GM19351 (cell line): ENCODE measurements at regions not wholly inside any gene's neighbourhood (a gene's known extent, or its start where the extent isn't known, plus 50 kb on each side); places are given as distances from the start of the nearest gene placed in this dataset.

ENCODE experiments used
- ATAC-seq: cut with Tn5 transposase; IDR thresholded peaks from one replicate; pipeline ENCODE4 v1.9.1; 2021; ENCODE audit warnings: mild to moderate bottlenecking, moderate library complexity; ENCODE audit not compliant: unreplicated experiment

DNA sequence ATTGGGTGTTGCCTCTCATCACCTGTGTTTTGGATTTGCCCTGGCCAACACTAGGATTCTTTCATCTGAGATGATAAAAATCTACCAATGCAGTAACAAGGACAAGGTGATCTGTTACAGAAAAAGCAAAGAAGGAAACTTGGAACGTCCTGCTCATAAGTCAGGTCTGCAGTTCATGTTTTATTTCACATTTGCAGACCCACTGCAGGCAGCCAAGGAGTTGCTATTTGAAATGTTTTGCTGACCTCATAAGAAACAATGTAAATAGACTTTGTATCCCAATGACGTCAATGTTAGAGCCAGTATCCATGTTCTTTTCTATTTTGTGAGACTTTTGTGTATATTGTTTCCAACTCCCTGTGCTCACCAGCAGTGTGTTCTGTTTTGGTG is 312.9 kb downstream of the DEPDC1B start:
- ATAC-seq, result no peak

DNA sequence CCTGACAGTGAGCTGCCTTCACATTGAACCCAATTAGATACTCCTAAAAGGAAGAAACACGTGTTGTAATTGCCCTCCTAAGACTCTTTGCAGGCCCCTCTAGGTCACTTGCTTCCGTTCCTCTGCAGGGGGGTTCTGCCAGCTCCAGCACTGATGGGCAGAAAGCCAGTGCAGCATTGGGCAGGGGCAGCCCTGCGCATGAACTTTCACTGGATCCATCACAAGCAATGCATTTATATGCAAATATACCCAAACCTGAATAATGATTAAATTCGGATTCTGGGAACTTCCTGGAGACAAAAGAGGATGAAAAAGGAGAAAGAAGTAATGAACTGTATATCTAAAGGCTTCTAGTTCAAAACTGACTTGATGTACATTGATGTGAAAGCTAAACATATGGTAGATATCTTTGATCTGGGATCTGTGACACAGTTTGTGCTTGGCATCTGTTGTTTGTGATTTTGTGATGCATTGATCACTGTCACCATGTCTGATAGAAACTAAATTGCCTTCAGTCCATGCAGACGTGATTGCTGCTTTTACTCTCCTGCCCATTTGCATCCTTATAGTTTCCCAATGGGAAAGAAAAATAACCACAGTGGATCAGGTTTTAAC is 313.4 kb downstream of the DEPDC1B start:
- ATAC-seq, result no peak

DNA sequence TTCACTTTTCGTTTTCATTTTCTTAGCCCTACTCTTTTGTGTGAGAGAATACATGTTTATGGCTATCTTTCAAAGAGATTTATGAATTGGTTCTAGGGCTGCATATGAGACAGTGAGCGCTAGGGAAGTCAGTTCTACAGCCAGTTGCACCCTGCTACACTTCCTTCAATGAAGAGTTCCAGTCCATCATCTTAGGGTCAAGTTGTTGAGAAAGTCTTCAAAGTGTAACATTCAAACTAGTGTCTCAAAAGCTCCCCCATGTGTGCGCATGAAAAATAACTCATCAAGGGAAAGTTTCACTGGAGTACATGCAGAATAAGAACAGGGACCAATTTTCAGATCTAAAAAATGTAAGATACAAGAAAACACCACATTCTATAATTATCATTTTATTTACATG is 317.2 kb downstream of the DEPDC1B start:
- ATAC-seq, result peak; percentile 39

DNA sequence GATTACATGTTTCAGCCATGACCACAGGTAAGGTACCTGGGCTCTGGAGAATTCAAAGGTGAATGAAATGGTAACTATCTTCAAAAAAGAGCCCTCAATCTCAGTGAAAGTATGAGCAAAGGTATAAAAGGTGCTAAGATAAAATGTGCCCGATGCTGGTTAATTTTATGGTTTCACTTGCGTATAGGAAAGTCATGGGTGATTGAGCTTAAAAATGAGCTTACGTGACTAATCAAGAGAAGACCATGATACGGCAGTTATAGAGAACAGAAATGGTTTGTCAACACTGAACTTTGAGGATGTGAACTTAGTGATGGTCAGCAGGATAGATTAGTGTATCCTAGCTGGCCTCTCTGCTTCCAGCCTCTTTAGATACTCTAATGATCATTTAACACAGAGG is 320.1 kb downstream of the DEPDC1B start:
- peak; percentile 67 for ATAC-seq

DNA sequence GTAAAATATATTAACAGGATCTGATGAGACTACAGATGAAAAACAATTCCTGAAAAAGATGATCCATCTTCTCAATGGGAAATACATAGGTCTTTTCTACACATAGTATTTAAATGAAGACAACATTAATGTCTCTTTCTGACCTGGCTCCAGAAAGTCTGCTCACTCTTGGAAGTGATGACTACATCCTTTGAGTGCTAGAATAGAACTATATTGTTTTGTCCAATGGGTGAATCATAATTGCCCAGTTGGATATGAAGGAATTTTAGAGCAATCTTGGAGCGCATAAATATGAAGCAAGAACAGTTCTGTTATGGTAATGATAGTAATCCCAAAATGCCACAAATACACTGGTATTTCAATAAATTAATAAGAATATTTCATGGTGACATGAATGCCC is 322.1 kb downstream of the DEPDC1B start:
- no peak for ATAC-seq

DNA sequence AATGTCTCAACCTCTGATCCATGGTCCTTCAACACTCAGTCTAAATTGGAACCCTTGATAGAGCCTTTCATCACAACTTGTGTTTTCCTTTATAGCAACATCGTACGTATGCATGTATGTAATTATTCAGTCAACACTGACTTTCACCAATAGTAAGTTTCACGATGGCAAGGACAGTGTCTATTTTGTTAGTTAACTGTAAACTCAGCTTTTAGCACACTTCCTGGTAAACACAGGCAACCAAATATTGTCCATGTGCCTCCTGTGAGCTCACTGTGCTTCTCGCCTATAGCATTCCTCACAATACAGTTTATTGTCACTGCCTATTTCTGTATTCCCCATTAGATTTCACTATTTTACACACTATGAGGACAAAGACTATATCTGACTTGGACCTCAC is 323.1 kb downstream of the DEPDC1B start:
- no peak for ATAC-seq

DNA sequence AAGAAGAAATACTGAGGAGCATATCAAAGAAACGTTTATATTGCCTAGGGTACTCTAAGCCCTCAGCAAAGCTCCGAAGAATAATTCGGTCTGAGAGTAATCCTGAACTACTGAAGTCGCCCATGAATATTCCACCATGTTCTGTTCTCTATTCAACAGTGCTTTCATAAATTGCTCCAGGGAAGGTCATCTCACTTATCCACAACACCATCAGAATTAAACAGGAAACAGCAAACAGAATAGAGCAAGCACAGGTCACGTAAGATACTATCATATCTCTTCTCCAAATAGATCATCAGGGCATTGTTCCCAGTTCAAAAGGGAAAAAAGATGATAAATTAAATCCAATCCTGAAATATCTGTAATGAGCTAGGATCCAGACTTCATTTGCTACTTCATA is 325.6 kb downstream of the DEPDC1B start:
- ATAC-seq, result no peak

DNA sequence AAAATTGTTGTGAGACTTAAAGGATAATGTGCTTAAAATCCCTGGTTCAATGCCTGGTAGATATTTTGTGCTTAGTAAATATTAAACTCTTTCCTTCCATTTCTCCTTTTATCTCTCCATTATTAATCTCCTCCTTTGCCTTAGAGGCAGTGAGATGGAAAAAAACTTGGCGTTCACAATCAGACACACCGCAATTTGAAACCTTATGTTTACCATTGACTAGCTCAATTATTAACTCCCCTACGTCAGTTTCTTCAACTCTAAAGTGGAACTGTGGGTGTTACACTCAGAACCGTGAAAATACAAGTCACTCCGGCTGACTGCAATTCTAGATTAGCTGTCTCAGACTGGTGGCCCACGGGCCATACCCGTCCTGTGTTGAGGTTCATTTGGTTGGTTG is 327.2 kb downstream of the DEPDC1B start:
- ATAC-seq, result no peak

DNA sequence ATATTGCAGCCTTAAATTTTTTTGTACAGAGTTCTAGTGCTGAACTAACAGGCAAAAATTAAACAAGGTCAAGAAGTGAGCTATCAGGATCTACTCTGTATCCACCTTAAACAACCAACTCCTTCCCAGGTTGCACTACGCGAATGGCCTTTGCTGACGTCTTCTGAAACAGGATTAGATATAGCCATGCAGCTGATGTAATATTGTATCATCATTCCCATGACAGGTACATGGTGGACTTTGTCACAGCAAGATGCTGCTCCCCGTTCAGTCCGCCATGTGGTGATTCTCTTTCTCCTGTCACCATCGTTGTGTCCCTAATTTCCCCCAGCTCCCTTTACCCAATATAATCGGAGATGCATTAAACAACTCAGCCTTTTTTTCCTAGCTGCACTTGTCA is 328.9 kb downstream of the DEPDC1B start:
- no peak for ATAC-seq

DNA sequence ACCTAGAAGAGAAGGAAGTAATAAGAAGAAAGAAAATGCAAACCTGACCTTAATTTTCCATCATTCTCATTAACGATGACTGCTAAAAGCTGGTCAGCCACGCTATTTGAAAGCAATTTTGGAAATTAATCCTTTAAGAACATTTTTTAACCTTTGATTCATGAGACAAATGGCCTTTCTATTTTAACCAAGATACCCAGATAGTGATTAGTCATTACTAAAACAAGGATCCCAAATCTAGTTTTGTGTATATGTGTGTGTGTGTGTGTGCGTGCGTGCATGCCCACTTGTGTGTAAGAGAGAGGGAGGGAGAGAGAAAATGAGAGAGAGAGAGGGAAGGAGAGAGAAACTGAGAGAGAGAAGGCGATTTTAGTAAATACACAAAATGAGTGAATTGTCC is 329.5 kb downstream of the DEPDC1B start:
- ATAC-seq, result no peak

DNA sequence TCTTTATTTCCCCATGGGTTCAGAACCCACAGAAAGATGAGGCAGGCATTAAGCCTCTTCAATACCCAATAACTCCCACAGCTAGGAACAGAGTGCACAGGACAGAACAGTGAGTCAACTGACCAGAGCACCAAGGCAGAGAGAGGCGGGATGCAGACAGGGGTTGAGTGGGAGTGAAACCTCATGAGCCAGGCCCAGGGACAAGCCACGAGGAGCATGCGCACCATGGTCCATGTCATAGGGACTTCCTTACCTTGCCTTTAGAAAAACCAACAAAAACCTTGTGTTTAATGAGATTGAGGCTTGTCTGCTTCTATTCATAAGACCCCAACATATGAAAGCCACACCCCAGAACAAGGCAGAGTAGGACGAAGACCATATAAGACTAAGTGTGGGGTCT is 330.6 kb downstream of the DEPDC1B start:
- no peak for ATAC-seq

DNA sequence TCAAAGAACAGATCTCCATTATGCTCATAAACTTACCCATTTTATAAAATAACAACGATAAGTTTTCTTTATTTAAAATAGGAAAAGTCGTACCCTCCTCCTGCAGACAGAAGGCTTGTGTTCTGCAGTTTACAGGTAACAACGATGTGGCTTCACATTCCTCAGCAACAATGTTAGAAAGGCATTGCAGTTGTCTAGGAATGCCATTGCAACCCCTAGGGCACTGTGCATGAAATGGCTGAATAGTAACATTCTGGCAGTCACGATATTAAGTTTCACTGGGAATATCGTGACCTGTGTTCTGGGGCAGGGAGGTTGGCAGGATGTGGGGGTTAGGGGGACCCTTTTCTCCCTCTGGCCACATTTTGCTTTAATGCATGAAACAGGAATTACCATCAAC is 331.9 kb downstream of the DEPDC1B start:
- ATAC-seq, result no peak

DNA sequence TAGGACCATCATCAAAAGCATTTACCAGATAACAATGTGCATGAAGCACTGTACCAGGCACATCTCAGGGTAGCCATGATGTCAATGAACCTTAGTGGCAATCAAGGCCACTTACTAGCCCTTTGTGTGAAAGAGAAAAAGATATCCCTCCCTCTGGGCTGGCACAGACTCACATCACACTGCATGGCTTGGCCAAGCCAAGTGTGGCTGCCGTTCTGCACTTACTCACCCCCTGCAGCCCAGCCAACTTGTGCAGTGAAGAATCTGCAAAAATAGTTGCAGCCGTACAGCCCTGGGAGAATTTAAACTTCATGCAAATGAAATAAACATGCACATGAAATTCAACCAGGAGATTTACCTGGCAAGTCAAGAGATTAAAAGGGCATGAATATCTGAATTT is 333.5 kb downstream of the DEPDC1B start:
- no peak for ATAC-seq

DNA sequence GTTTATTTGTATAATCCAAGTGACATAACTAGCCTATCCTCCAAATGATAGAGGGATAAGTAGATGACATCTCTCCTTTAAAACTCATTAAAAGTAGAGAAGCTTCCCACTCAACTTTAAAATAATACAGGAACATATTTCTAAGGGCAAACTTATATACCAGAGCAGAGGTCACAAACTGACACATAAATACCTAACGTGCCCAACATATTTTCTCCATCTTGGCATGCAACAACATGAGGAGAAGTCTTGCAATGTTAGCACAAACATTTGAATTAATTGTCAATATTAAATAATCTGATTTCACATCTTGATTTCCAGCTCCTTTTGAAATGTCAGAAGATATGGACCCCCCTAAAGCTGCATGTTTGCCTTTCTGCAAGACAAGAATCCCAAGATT is 335.0 kb downstream of the DEPDC1B start:
- no peak for ATAC-seq

DNA sequence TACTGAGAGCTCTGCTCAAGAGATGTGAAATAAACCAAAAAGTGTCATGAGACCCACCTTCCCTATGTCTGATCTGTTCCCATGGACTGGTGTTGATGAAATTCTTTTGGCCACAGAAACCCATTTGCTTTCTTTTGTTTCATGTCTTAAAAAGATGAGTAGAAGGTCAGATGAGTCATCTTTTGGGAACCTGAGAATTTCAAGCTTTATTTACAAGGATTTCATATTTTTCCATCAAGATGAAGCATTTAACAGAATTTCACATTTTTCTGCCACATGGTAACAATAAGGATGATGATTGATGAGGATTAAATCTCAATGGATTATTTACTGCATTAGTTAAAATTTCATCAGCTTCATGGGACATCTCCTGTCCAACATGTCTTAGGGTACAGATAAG is 337.8 kb downstream of the DEPDC1B start:
- no peak for ATAC-seq

DNA sequence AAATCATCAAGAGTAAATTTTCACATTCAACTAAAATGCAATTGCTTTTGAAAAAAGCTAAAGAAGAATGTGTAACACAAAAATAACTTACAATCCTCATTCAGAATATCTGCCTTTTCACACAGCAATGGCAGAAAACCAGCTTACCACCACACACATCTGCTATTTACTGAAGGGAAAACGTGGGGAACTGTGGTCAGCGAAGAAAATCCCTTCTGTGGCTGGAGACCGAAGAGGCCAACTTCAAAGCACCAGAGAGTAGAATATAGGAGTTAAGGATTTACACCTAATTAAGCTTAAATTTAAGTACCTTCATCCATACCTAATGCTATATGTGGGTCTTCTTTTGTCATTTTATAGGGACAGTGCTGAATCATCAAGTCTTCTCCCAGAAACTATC is 339.6 kb downstream of the DEPDC1B start:
- no peak for ATAC-seq

DNA sequence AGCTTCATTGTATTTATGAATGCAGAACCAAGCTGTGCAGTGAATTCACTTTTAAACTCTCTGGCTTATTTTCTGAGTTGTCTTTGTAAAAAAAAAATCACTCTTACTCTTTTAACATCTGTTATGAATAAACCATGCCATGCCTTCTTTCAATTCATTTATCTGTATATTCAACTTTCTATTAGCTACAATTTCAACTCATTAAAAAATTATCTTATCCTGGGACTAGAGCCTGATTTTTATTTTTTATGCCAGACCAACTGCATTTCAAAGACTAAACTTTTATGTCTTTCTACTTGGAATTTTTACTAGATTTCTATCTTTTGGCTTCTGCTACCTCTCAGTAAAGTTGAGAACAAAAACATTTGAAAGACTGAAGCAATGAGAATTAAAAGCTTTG is 342.7 kb downstream of the DEPDC1B start:
- no peak for ATAC-seq

DNA sequence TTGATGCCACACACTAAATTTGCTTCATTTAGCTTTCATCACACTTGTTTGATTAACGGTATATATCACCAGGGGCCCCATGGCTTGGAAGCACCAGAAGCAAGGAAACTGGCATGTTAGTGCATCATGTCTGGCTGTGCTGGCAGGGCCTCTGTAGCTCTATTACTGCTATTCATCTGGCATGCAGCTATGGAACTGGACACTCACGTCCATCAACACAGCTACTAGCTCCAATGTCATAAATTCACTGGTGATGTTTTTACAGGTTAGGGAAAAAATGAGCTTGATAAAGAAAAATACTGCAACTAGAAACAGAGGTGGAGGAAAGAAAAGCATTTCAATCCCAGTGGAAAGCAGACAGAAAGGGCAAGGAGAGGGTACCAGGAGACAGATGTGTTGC is 343.2 kb downstream of the DEPDC1B start:
- ATAC-seq, result no peak

DNA sequence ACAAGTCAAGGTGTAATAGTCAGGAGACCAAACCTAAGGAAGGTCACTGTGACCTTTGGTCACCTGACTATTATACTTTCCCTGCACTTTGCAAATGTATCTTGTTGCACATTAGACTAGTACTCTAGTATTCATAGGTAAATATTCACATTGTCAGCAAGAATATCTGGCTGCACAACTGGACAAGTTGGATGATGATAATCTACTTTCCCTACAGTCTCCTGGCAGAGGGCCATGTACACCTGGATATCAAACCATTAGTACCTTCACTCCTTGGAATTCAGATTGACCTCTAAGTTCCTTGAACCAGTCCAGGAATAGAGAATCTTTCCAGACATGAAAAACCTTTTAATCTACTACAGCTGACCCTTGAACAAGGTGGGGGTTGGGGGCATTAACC is 344.8 kb downstream of the DEPDC1B start:
- ATAC-seq, result no peak

DNA sequence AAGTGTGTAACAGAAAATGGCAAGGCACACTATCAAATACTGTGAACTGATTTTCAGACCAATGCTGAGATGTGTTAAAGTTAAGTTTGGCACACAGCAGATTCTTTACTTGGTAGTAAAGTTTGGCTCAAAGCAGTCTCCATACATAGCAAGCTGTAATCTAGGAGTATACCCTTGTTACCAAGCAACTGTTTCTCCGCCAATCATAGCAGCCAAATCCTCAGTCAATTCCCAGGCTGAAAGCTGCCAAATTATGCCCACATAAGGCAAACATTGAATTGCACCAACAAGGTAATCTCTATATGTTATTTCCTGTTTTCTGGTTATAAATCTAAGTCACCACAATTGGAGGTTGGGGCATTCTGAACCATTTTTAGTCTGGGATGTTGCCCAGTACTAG is 345.7 kb downstream of the DEPDC1B start:
- no peak for ATAC-seq

DNA sequence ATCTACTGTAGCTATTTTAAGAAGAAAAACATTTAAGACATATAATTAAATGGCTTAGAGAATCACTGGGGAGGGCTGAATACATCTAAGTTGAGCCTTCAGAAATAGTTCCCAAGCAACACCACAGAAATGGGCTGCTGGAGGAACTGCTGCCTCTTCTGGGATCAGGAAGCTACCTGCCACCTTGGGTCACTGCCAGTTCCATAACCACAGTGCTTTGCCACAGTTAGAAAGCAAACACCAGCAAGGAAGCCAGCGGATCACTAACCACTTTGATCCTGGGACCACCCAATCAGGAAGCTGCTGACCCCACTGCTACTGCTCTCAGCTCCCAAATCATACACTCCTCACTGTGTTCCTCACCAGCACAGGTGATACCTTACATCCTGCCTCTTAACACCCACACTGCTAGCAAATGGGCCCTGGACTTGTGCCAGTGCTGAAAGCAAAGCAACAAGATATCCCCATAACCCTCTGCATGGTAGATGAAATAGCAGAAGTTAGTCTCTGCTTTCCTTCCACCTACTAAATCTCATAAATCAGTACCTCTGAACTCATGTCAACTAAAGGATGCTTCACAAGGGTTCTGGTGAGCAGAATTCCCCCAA is 346.9 kb downstream of the DEPDC1B start:
- ATAC-seq, result no peak

DNA sequence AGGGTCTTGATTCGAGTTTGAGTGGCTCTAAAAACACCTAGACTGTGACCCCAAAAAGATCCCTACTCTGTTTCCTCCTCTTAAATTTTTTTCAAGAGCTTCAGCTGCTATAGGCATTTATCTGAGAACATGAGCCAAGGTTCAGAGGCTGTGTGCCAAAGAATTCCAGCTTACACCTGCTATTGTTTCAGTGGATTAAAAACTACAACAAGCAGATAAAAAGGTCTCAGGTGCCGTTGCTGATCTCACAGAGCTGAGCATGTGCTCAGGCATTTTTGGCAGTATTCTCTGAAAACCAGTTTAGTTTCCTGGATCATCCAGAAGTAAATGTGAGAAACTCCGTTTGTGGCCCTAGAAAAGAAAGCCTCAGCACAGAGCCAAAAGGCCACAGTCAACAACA is 349.2 kb downstream of the DEPDC1B start:
- ATAC-seq, result no peak

DNA sequence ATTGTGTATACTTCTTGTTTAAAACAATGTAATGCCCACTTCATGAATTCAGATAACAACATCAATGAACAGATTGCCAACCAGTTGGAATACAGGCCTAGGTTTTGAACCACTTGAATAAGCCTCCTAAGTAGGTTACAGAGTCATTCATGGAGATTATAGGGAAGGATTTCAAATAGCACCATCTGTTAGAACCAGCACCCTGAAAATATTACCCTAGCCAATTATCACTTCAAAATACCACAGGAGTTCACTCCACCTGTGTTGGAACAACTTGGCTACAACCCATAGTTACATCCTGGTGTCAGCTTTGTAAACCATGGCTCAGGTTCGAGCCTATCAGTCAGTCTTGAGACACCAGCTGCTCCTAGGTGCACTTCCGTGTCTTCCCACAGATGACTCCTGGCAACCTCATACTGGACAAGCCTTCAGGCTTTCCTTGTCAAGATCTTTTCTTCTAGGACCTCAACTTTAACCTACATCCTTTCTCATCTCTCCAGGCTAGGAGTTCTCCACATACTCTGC is 350.0 kb downstream of the DEPDC1B start:
- no peak for ATAC-seq
